Hepatocyte (in vitro differentiated cells): ENCODE measurements at regions not wholly inside any gene's neighbourhood (a gene's known extent, or its start where the extent isn't known, plus 50 kb on each side); places are given as distances from the start of the nearest gene placed in this dataset.

Experiments
- DNase-seq: peaks from one replicate; pipeline ENCODE4 v3.0.0-alpha.2; 2016; ENCODE audit warnings: low spot score
- H2AFZ ChIP-seq: fragments of 200-600 bp; sonication (generic); 2 replicates; pipeline ENCODE4 v1.6.0; 2016; ENCODE audit warnings: antibody characterized with exemption, mild to moderate bottlenecking
- H3K27ac ChIP-seq: fragments of 200-600 bp; sonication (generic); 2 replicates; pipeline ENCODE4 v1.5.1; 2016; ENCODE audit warnings: mild to moderate bottlenecking
- H3K27me3 ChIP-seq: fragments of 200-600 bp; sonication (generic); 2 replicates; pipeline ENCODE4 v1.6.1; 2016
- H3K36me3 ChIP-seq: fragments of 200-600 bp; sonication (generic); replicated peaks from 2 replicates; pipeline ENCODE4 v1.5.1; 2016; ENCODE audit warnings: low read depth; ENCODE audit not compliant: insufficient read depth
- H3K4me1 ChIP-seq: fragments of 200-600 bp; sonication (generic); 2 replicates; pipeline ENCODE4 v1.5.1; 2016; ENCODE audit warnings: mild to moderate bottlenecking, moderate library complexity; ENCODE audit not compliant: insufficient read depth
- H3K4me2 ChIP-seq: fragments of 200-600 bp; sonication (generic); 2 replicates; pipeline ENCODE4 v1.6.0; 2016
- H3K4me3 ChIP-seq: fragments of 200-600 bp; sonication (generic); 2 replicates; pipeline ENCODE4 v1.5.1; 2016; ENCODE audit warnings: mild to moderate bottlenecking
- H3K79me2 ChIP-seq: fragments of 200-600 bp; sonication (generic); 2 replicates; pipeline ENCODE4 v1.6.0; 2017; ENCODE audit warnings: mild to moderate bottlenecking
- H3K9me2 ChIP-seq: fragments of 200-600 bp; sonication (generic); replicated peaks from 2 replicates; pipeline ENCODE4 v1.6.0; 2017; ENCODE audit warnings: mild to moderate bottlenecking; ENCODE audit not compliant: insufficient read depth
- H3K9me3 ChIP-seq: fragments of 200-600 bp; sonication (generic); 2 replicates; pipeline ENCODE4 v1.5.1; 2016; ENCODE audit warnings: low read depth, mild to moderate bottlenecking
- H4K20me1 ChIP-seq: fragments of 200-600 bp; sonication (generic); 2 replicates; pipeline ENCODE4 v1.6.0; 2016; ENCODE audit warnings: mild to moderate bottlenecking; ENCODE audit not compliant: insufficient read depth, poor library complexity, severe bottlenecking
- EZH2 ChIP-seq: fragments of 200-600 bp; sonication (generic); IDR thresholded peaks from 2 replicates; pipeline ENCODE4 v1.6.1; 2016; ENCODE audit warnings: antibody characterized with exemption, mild to moderate bottlenecking, borderline replicate concordance
- EZH2phosphoT487 ChIP-seq: fragments of 200-600 bp; sonication (generic); IDR thresholded peaks from one replicate; pipeline ENCODE4 v1.6.1; 2018; ENCODE audit warnings: antibody characterized with exemption, mild to moderate bottlenecking, low read depth, moderate library complexity; ENCODE audit not compliant: unreplicated experiment, severe bottlenecking
- whole genome bisulfite sequencing: methylation state at CpG from one replicate; pipeline ENCODE4 v1.1.6; 2016; ENCODE audit warnings: low lambda C conversion rate; ENCODE audit errors: missing lambda C conversion rate; 5-methylcytosine and 5-hydroxymethylcytosine counted together
- TF ChIP-seq, protein P1 (sequence below): fragments of 200-600 bp; sonication (generic); IDR thresholded peaks from 2 replicates; pipeline ENCODE4 v1.5.1; 2016; ENCODE audit warnings: antibody characterized with exemption, mild to moderate bottlenecking; ENCODE audit not compliant: poor library complexity

DNA sequence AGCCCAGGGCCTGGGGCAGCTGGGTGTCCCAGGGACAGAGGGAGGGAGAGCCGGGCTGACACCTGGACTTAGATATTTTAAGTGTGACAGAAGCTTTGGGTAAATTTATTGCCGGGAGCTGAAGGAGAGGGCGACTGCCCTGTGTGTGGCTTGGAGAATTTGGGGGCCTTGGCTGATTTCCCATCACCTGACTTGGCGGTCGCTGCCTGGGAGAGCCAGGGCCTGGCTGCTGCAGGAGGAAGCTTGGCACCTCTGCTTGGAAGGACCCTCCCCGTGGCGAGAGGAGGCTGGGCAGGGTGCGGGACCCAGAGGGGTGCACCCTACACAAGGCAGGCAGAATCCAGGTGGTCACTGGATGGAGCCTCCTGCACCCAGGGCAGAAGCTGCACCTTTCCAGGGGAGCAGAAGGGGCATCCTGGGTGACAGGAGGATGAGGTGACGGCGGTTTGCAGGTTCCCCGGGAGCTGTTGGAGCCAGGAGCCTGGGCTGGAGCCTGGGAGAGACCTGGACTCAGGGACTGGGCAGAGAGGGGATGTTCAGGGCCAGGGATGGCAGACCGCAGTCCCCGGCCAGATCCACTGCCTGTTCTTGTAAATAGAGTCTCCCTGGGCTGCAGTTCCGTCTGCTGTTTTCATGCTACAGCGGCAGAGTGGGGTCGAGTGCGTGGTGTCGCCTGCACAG, 72.0 kb downstream of the RGS12 start:
- H3K79me2 ChIP-seq: peaks cover 28% of the 10 kb centered on the region
- no peaks in the 10 kb centered on the region for H3K9me2 ChIP-seq
- peaks cover 8% of the 10 kb centered on the region for H3K4me1 ChIP-seq
- H4K20me1 ChIP-seq: peaks cover 27% of the 10 kb centered on the region
- no peak for DNase-seq
- H3K36me3 ChIP-seq: no peaks in the 10 kb centered on the region
- 94% methylated on average over 18 of the region's 18 CpGs for WGBS
- H2AFZ ChIP-seq: no peak overlapping the region
- no peak overlapping the region for H3K27ac ChIP-seq
- H3K9me3 ChIP-seq: no peaks in the 10 kb centered on the region
- H3K4me2 ChIP-seq: no peak overlapping the region
- H3K4me3 ChIP-seq: no peak overlapping the region
- H3K27me3 ChIP-seq: no peaks in the 10 kb centered on the region
- TF ChIP-seq EZH2 (no peak), EZH2phosphoT487 (no peak)
- TF ChIP-seq, protein P1, sequence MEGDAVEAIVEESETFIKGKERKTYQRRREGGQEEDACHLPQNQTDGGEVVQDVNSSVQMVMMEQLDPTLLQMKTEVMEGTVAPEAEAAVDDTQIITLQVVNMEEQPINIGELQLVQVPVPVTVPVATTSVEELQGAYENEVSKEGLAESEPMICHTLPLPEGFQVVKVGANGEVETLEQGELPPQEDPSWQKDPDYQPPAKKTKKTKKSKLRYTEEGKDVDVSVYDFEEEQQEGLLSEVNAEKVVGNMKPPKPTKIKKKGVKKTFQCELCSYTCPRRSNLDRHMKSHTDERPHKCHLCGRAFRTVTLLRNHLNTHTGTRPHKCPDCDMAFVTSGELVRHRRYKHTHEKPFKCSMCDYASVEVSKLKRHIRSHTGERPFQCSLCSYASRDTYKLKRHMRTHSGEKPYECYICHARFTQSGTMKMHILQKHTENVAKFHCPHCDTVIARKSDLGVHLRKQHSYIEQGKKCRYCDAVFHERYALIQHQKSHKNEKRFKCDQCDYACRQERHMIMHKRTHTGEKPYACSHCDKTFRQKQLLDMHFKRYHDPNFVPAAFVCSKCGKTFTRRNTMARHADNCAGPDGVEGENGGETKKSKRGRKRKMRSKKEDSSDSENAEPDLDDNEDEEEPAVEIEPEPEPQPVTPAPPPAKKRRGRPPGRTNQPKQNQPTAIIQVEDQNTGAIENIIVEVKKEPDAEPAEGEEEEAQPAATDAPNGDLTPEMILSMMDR: no peak

DNA sequence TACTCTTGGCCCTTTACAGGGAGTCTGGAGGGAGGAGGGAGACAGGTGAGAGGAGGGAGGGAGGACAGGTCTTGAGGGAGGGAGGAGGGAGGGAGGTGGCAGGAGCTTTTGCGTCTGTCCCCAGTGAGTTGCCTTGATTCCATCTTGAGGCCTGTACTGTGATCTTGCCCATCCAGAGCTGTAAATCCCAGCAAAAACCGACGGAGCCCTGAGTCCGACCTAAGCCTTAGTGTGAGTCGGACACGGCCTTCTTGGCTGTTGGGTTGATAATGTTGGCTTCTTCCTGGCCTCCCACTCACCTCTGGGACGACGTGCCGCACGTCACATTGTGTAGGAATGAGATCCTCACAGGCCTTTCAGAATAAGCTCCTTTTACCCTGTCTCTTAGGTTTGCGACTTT, 72.5 kb downstream of the RGS12 start:
- Histone ChIP-seq H3K9me3 (no peaks in the 10 kb centered on the region), H3K36me3 (no peaks in the 10 kb centered on the region), H3K9me2 (no peaks in the 10 kb centered on the region), H3K4me2 (no peak overlapping the region), H2AFZ (no peak overlapping the region), H3K27ac (no peak overlapping the region), H3K4me3 (no peak overlapping the region), H3K4me1 (peaks cover 10% of the 10 kb centered on the region), H3K79me2 (peaks cover 22% of the 10 kb centered on the region), H4K20me1 (peaks cover 27% of the 10 kb centered on the region), H3K27me3 (no peaks in the 10 kb centered on the region)
- TF ChIP-seq, protein P1: no peak
- TF ChIP-seq EZH2: no peak
- TF ChIP-seq EZH2phosphoT487: no peak
- 90% methylated on average over 10 of the region's 11 CpGs for WGBS
- DNase-seq: peak; percentile 2

DNA sequence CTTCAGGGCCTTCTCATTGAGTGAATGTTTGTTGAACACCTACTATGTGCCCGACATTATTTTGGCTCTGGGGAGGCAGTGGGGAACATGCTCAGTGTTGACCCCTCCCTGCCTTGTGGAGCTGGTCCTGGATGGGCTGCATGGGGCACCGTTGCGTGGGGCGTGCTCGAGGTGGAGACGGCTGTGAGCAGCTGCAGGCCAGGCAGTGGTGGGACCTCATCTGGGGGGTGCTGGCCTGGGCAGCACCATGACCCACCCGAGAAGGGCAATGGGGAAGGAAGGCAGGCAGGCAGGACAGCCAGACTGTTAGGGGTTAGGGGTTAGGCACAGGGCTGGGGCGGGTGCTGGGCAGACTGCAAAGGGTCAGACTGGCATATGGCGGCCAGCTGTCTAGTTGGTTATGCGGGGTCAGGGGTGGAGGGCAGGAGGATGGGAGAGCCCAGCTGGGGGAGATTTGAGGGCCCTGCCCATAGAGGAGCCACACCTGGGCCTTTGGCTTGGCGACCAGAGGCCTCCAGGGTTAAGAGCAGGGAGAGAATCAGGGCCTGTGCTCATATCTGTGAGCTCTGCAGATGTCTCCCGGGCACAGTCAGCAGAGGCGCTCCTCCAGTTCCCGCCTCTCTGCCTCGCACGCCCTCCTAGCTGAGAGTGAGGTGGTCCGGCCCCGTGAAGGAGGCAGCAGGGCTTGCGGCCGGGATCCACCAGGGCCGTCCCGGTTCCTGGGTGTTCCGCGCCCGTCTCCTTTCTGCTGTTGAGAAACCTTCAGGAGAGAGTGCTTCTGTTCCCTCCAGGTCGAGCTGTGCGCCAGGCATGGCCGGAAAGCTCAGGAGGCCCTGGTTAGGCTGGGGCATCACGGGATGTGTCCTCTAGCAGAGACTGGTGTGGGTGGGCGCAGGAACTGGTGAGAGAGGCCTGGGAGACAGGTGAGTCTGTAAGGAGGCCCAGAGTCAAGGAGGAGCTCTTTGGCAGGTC, 73.3 kb downstream of the RGS12 start:
- Histone ChIP-seq H3K4me3 (no peak overlapping the region), H3K27me3 (no peaks in the 10 kb centered on the region), H4K20me1 (peaks cover 25% of the 10 kb centered on the region), H3K79me2 (peaks cover 17% of the 10 kb centered on the region), H3K27ac (no peak overlapping the region), H3K36me3 (no peaks in the 10 kb centered on the region), H2AFZ (no peak overlapping the region), H3K4me1 (peaks cover 13% of the 10 kb centered on the region), H3K9me2 (no peaks in the 10 kb centered on the region), H3K4me2 (no peak overlapping the region), H3K9me3 (no peaks in the 10 kb centered on the region)
- no peak for DNase-seq
- WGBS: 93% methylated on average over 28 of the region's 30 CpGs
- TF ChIP-seq EZH2 (no peak), EZH2phosphoT487 (no peak)
- TF ChIP-seq, protein P1: no peak
